Lower leg skin (tissue), 4 donors: ENCODE measurements at regions not wholly inside any gene's neighbourhood (a gene's known extent, or its start where the extent isn't known, plus 50 kb on each side); places are given as distances from the start of the nearest gene placed in this dataset.

ENCODE experiments used
- DNase-seq, 2 donors: peaks; one replicate each; pipeline ENCODE4 v3.0.0-alpha.2; 2019; ENCODE audit warnings: low spot score in 2 of 2
- H3K4me3 ChIP-seq: fragments of 200-600 bp; sonication (generic); 2 replicates; pipeline ENCODE4 v1.5.1; 2017; ENCODE audit warnings: mild to moderate bottlenecking, low read depth; ENCODE audit not compliant: poor library complexity, severe bottlenecking
- CTCF ChIP-seq, 3 donors: fragments of 450-650 bp; IDR thresholded peaks; one replicate each; pipeline ENCODE4 v1.5.1; 2016; ENCODE audit warnings: antibody characterized with exemption in 3 of 3, mild to moderate bottlenecking in 3 of 3, moderate library complexity in 2 of 3
- POLR2A ChIP-seq, 2 donors: fragments of 450-650 bp; IDR thresholded peaks; one replicate each; pipeline ENCODE4 v1.6.1; 2016 to 2017; ENCODE audit warnings: antibody characterized with exemption in 2 of 2, mild to moderate bottlenecking in 1 of 2, moderate library complexity in 1 of 2
- WGBS, 2 donors: methylation state at CpG; one replicate each; pipeline ENCODE4 v1.1.5; 2018; 5-methylcytosine and 5-hydroxymethylcytosine counted together
- intact Hi-C: fragments of 100-400 bp; cut with DNase I; formaldehyde crosslinking; loops from one replicate; pipeline ENCODE4 v1.15.0; 2023; ENCODE audit warnings: low total_unique reads

- 76 to 77% methylated on average over 2 of the region's 2 CpGs for WGBS, 2 donors
- no peak for DNase-seq
- no peak for TF ChIP-seq POLR2A (IDR thresholded peaks at IDR 0.05)
- TF ChIP-seq CTCF (IDR thresholded peaks at IDR 0.05), result no peak
- intact Hi-C loops, result no loop called here
- no peak overlapping the region for H3K4me3 ChIP-seq
These were observed 562.8 kb downstream of the UTRN start for GRCh38 chr6:144847916-144848315.

- no peak for DNase-seq
- H3K4me3 ChIP-seq, result no peak overlapping the region
- intact Hi-C loops, result no loop called here
- WGBS, 2 donors, result 84 to 98% methylated on average over 2 of the region's 2 CpGs
- TF ChIP-seq POLR2A (IDR thresholded peaks at IDR 0.05) (no peak), CTCF (IDR thresholded peaks at IDR 0.05) (no peak)
These were observed 564.8 kb downstream of the UTRN start for GRCh38 chr6:144849920-144850319.

- no peak for TF ChIP-seq POLR2A (IDR thresholded peaks at IDR 0.05)
- no peak for TF ChIP-seq CTCF (IDR thresholded peaks at IDR 0.05)
- H3K4me3 ChIP-seq, result no peak overlapping the region
- DNase-seq, result no peak
- intact Hi-C loops, result no loop called here
- 68 to 93% methylated on average over 4 of the region's 4 CpGs for WGBS, 2 donors
These were observed 568.5 kb downstream of the UTRN start for GRCh38 chr6:144853603-144854002.

- DNase-seq, result no peak
- 68 to 71% methylated on average over 1 of the region's 1 CpG for WGBS, 2 donors
- TF ChIP-seq CTCF (IDR thresholded peaks at IDR 0.05) (no peak), POLR2A (IDR thresholded peaks at IDR 0.05) (no peak)
- H3K4me3 ChIP-seq, result no peak overlapping the region
- intact Hi-C loops, result no loop called here
These were observed 569.5 kb downstream of the UTRN start for GRCh38 chr6:144854654-144855053.

GRCh38 chr6:144855375-144855774 is 570.2 kb downstream of the UTRN start:
- no peak overlapping the region for H3K4me3 ChIP-seq
- TF ChIP-seq POLR2A (IDR thresholded peaks at IDR 0.05) (no peak), CTCF (IDR thresholded peaks at IDR 0.05) (no peak)
- intact Hi-C loops, result no loop called here
- DNase-seq, result no peak

- no peak overlapping the region for H3K4me3 ChIP-seq
- intact Hi-C loops, result no loop called here
- no peak for TF ChIP-seq POLR2A (IDR thresholded peaks at IDR 0.05)
- TF ChIP-seq CTCF (IDR thresholded peaks at IDR 0.05), result no peak
- WGBS, 2 donors, result 77 to 90% methylated on average over 2 of the region's 2 CpGs
- no peak for DNase-seq
These were observed 570.8 kb downstream of the UTRN start for GRCh38 chr6:144855812-144856531.
